HG02884 (cell line): ENCODE measurements at regions not wholly inside any gene's neighbourhood (a gene's known extent, or its start where the extent isn't known, plus 50 kb on each side); places are given as distances from the start of the nearest gene placed in this dataset.

Source experiments
- ATAC-seq: cut with Tn5 transposase; IDR thresholded peaks from one replicate; pipeline ENCODE4 v1.9.1; 2021; ENCODE audit warnings: mild to moderate bottlenecking, moderate library complexity; ENCODE audit not compliant: unreplicated experiment

GRCh38 chr22:17269224-17269606, 50.0 kb upstream of the ADA2 start:
- no peak for ATAC-seq
